Prostate gland (tissue), 2 donors: ENCODE measurements at regions not wholly inside any gene's neighbourhood (a gene's known extent, or its start where the extent isn't known, plus 50 kb on each side); places are given as distances from the start of the nearest gene placed in this dataset.

ENCODE experiments used
- POLR2A ChIP-seq: fragments of 450-650 bp; IDR thresholded peaks from one replicate; pipeline ENCODE4 v1.6.1; 2016; ENCODE audit warnings: antibody characterized with exemption, mild to moderate bottlenecking
- POLR2AphosphoS5 ChIP-seq: sonication (generic); formaldehyde crosslinking; IDR thresholded peaks from one replicate; pipeline ENCODE4 v1.6.1; 2017; ENCODE audit warnings: antibody characterized with exemption
- TF ChIP-seq, protein P1 (sequence below), 4 experiments: fragments of 200-600 bp in 2 of 4; fragments of 450-650 bp in 2 of 4; sonication (generic) in 2 of 4; IDR thresholded peaks; 1 replicate in 3 of 4; 2 replicates in 1 of 4; pipeline ENCODE4 v1.5.1; 2016 to 2019; ENCODE audit warnings: antibody characterized with exemption in 4 of 4, mild to moderate bottlenecking in 2 of 4, moderate library complexity in 2 of 4

- TF ChIP-seq, protein P1, sequence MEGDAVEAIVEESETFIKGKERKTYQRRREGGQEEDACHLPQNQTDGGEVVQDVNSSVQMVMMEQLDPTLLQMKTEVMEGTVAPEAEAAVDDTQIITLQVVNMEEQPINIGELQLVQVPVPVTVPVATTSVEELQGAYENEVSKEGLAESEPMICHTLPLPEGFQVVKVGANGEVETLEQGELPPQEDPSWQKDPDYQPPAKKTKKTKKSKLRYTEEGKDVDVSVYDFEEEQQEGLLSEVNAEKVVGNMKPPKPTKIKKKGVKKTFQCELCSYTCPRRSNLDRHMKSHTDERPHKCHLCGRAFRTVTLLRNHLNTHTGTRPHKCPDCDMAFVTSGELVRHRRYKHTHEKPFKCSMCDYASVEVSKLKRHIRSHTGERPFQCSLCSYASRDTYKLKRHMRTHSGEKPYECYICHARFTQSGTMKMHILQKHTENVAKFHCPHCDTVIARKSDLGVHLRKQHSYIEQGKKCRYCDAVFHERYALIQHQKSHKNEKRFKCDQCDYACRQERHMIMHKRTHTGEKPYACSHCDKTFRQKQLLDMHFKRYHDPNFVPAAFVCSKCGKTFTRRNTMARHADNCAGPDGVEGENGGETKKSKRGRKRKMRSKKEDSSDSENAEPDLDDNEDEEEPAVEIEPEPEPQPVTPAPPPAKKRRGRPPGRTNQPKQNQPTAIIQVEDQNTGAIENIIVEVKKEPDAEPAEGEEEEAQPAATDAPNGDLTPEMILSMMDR (IDR thresholded peaks at IDR 0.05), result no peak
- TF ChIP-seq POLR2A, result no peak
- TF ChIP-seq POLR2AphosphoS5, result no peak
These were observed 362.7 kb downstream of the IPMK start for GRCh38 chr10:57905010-57905409.
